ENCODE measurements at regions not wholly inside any gene's neighbourhood (a gene's known extent, or its start where the extent isn't known, plus 50 kb on each side); places are given as distances from the start of the nearest gene placed in this dataset.
"Not testable (repeated sequence)": the region's sequence is repeated elsewhere in the genome, so short reads cannot be mapped to it uniquely, and the experiment has no call there.

- DNase-seq = no peak
Measured at GRCh38 chr1:209095627-209096595, 487.6 kb upstream of the CAMK1G start.

- DNase-seq = no peak
Measured at GRCh38 chr1:209100460-209100859, 483.1 kb upstream of the CAMK1G start.

- no peak for DNase-seq
Measured at GRCh38 chr1:209101106-209101505, 482.4 kb upstream of the CAMK1G start.

- no peak for DNase-seq
Measured at GRCh38 chr1:209102120-209102519, 481.4 kb upstream of the CAMK1G start.

GRCh38 chr1:209102531-209102930 is 481.0 kb upstream of the CAMK1G start:
- DNase-seq = no peak

- no peak for DNase-seq
Measured at GRCh38 chr1:209103092-209103491, 480.4 kb upstream of the CAMK1G start.

- DNase-seq = no peak
Measured at GRCh38 chr1:209104646-209105045, 478.9 kb upstream of the CAMK1G start.

GRCh38 chr1:209105701-209106100 is 477.8 kb upstream of the CAMK1G start:
- DNase-seq = no peak

GRCh38 chr1:209106237-209106741 is 477.2 kb upstream of the CAMK1G start:
- no peak for DNase-seq

GRCh38 chr1:209106861-209107260 is 476.7 kb upstream of the CAMK1G start:
- no peak for DNase-seq

- no peak for DNase-seq
Measured at GRCh38 chr1:209107535-209107934, 476.0 kb upstream of the CAMK1G start.

- no peak for DNase-seq
Measured at GRCh38 chr1:209109001-209109785, 474.3 kb upstream of the CAMK1G start.

GRCh38 chr1:209113521-209113920 is 470.0 kb upstream of the CAMK1G start:
- no peak for DNase-seq

GRCh38 chr1:209116705-209117104 is 466.8 kb upstream of the CAMK1G start:
- DNase-seq = no peak

- no peak for DNase-seq
Measured at GRCh38 chr1:209123601-209124000, 459.9 kb upstream of the CAMK1G start.

- DNase-seq = not testable (repeated sequence)
Measured at GRCh38 chr1:209129091-209129490, 454.4 kb upstream of the CAMK1G start.

- no peak for DNase-seq
Measured at GRCh38 chr1:209130886-209131285, 452.6 kb upstream of the CAMK1G start.

GRCh38 chr1:209132736-209133467 is 450.6 kb upstream of the CAMK1G start:
- DNase-seq = no peak

GRCh38 chr1:209134001-209134400 is 449.5 kb upstream of the CAMK1G start:
- DNase-seq = no peak

- no peak for DNase-seq
Measured at GRCh38 chr1:209143916-209144315, 439.6 kb upstream of the CAMK1G start.

GRCh38 chr1:209150114-209150513 is 433.4 kb upstream of the CAMK1G start:
- peak; percentile 3 for DNase-seq

GRCh38 chr1:209153411-209153810 is 430.1 kb upstream of the CAMK1G start:
- DNase-seq = no peak

GRCh38 chr1:209154912-209155311 is 428.6 kb upstream of the CAMK1G start:
- DNase-seq = no peak
